Left lung (tissue), 4 donors: ENCODE measurements at regions not wholly inside any gene's neighbourhood (a gene's known extent, or its start where the extent isn't known, plus 50 kb on each side); places are given as distances from the start of the nearest gene placed in this dataset.

ENCODE experiments used
- ATAC-seq: fragments of 200-7000 bp; cut with Tn5 transposase; one replicate; pipeline ENCODE4 v1.9.1; 2020; ENCODE audit warnings: moderate library complexity
- DNase-seq, 4 donors: peaks; one replicate each; pipeline ENCODE4 v3.0.0-alpha.2; 2013 to 2020
- H3K27ac ChIP-seq, 2 donors: fragments of 200-600 bp; sonication (generic) in 1 of 2; one replicate each; pipeline versions ENCODE4 v1.5.0 to v1.8.0; 2020 to 2021
- H3K27me3 ChIP-seq, 2 donors: fragments of 200-600 bp; sonication (generic) in 1 of 2; one replicate each; pipeline versions ENCODE4 v1.5.0 to v1.8.0; 2020 to 2021
- H3K36me3 ChIP-seq, 2 donors: fragments of 200-600 bp; sonication (generic) in 1 of 2; one replicate each; pipeline versions ENCODE4 v1.5.0 to v1.8.0; 2020 to 2021
- H3K4me1 ChIP-seq, 2 donors: fragments of 200-600 bp; one replicate each; pipeline ENCODE4 v1.8.0; 2021
- H3K4me3 ChIP-seq, 2 donors: fragments of 200-600 bp; sonication (generic) in 1 of 2; one replicate each; pipeline versions ENCODE4 v1.5.0 to v1.8.0; 2020 to 2021; ENCODE audit warnings: mild to moderate bottlenecking in 1 of 2
- H3K9me3 ChIP-seq, 2 donors: fragments of 200-600 bp; sonication (generic) in 1 of 2; one replicate each; pipeline versions ENCODE4 v1.5.0 to v1.8.0; 2020 to 2021
- intact Hi-C, 2 donors: fragments of 100-400 bp; cut with DNase I; formaldehyde crosslinking; loops; one replicate each; pipeline versions ENCODE4 v1.11.2 to v1.14.2; 2022
- TF ChIP-seq, protein P1 (sequence below), 2 donors: fragments of 200-600 bp; sonication (generic) in 1 of 2; IDR thresholded peaks; one replicate each; pipeline versions ENCODE4 v1.5.0 to v1.8.0; 2021; ENCODE audit warnings: antibody characterized with exemption in 2 of 2
- donor health status: DM: no; HTN: yes; CAD: no.
- donor health status: DM: no; HTN: no; CAD: no.

DNA sequence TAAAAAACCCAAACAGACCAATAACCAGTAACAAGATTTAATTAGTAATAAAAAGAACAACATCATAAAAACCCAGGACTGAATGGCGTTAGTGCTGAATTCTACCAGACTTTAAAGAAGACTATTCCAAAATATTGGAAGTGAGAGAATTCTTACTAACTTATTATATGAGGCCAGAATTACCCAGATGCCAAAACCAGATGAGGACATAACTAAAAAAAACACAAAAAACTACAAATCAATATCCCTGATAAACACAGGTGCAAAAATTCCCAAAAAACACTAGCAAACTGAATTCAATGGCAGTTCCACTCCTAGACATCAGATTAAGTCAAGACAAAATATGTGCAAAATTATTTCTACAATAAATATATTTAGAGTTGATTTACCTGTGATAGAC lies 400.1 kb upstream of the PABPC4L start:
- intact Hi-C loops = no loop called here
- TF ChIP-seq, protein P1, sequence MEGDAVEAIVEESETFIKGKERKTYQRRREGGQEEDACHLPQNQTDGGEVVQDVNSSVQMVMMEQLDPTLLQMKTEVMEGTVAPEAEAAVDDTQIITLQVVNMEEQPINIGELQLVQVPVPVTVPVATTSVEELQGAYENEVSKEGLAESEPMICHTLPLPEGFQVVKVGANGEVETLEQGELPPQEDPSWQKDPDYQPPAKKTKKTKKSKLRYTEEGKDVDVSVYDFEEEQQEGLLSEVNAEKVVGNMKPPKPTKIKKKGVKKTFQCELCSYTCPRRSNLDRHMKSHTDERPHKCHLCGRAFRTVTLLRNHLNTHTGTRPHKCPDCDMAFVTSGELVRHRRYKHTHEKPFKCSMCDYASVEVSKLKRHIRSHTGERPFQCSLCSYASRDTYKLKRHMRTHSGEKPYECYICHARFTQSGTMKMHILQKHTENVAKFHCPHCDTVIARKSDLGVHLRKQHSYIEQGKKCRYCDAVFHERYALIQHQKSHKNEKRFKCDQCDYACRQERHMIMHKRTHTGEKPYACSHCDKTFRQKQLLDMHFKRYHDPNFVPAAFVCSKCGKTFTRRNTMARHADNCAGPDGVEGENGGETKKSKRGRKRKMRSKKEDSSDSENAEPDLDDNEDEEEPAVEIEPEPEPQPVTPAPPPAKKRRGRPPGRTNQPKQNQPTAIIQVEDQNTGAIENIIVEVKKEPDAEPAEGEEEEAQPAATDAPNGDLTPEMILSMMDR (IDR thresholded peaks at IDR 0.05) = no peak
- H3K4me3 ChIP-seq = no peak overlapping the region
- H3K27ac ChIP-seq = no peak overlapping the region
- no peaks in the 10 kb centered on the region for H3K27me3 ChIP-seq
- peaks cover 0 to 3% of the 10 kb centered on the region in 2 donors for H3K9me3 ChIP-seq
- no peak for ATAC-seq
- DNase-seq = no peak
- no peaks in the 10 kb centered on the region for H3K36me3 ChIP-seq
- H3K4me1 ChIP-seq = no peaks in the 10 kb centered on the region

DNA sequence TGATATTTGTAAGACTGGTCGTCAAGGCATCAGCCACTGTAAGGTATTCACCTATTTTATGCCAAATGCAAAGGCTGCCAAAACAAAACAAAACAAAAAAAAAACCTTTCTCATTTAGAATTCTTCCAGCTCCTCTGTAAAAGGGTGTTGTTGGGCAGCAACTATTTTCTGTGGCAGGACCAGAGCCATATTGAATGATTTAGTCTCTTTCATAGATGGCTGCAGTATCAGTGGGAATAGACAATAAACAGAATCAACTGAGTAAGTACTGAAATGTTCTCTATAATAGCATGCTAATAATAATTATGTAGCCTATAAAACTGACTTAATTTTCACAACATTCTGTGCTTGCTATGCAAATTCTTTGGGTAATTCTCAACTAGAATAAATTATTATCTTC lies 389.7 kb upstream of the PABPC4L start:
- no peaks in the 10 kb centered on the region for H3K4me1 ChIP-seq
- TF ChIP-seq, protein P1 (IDR thresholded peaks at IDR 0.05) = no peak
- H3K27ac ChIP-seq = no peak overlapping the region
- no peak for DNase-seq
- intact Hi-C loops = no loop called here
- no peak for ATAC-seq
- H3K9me3 ChIP-seq = no peaks in the 10 kb centered on the region
- H3K4me3 ChIP-seq = no peak overlapping the region
- no peaks in the 10 kb centered on the region for H3K27me3 ChIP-seq
- H3K36me3 ChIP-seq = no peaks in the 10 kb centered on the region

DNA sequence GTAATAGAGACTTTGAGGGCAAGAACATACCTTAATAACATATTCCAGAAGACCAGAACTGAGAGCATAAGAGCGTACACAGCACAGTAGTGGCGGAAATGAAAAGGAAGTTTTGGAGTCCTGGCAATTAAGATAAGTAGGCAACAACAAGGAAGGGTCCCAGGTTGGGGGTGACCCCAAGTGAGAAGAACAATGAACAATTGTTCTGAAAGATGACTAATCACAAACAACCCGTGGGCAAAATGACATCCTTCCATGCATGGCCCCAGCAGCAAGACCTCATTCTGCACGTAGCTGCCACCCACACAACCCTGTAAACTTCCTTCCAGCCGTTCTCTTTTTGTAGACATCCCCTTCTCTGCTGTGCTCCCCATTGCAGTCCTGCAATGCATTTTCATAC lies 384.4 kb upstream of the PABPC4L start:
- ATAC-seq = no peak
- H3K4me1 ChIP-seq = no peaks in the 10 kb centered on the region
- DNase-seq = no peak
- H3K27me3 ChIP-seq = no peaks in the 10 kb centered on the region
- intact Hi-C loops = no loop called here
- H3K9me3 ChIP-seq = no peaks in the 10 kb centered on the region
- H3K36me3 ChIP-seq = no peaks in the 10 kb centered on the region
- H3K27ac ChIP-seq = no peak overlapping the region
- TF ChIP-seq, protein P1 (IDR thresholded peaks at IDR 0.05) = no peak
- H3K4me3 ChIP-seq = no peak overlapping the region

DNA sequence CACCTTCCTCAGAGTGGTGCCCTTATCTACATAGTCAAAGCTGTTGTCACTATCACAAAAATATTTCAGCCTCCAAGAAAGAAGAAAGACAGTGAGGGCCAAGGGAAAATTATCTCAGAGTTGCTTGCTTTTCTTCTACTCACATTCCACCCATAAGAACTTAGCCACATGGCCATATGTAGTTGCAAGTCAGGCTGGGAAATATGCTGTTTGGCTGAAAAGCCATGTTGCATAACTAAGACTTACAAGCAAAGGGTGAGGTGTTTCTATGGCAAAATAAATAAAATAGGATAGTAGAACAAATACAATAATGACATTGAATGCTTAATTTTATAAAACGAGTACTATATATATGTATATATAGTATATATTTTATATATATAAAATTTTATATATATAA lies 365.9 kb upstream of the PABPC4L start:
- Histone ChIP-seq H3K27ac (no peak overlapping the region), H3K4me1 (no peaks in the 10 kb centered on the region), H3K4me3 (no peak overlapping the region), H3K36me3 (no peaks in the 10 kb centered on the region), H3K27me3 (no peaks in the 10 kb centered on the region), H3K9me3 (no peaks in the 10 kb centered on the region)
- ATAC-seq = no peak
- TF ChIP-seq, protein P1 (IDR thresholded peaks at IDR 0.05) = no peak
- intact Hi-C loops = no loop called here
- DNase-seq = no peak

DNA sequence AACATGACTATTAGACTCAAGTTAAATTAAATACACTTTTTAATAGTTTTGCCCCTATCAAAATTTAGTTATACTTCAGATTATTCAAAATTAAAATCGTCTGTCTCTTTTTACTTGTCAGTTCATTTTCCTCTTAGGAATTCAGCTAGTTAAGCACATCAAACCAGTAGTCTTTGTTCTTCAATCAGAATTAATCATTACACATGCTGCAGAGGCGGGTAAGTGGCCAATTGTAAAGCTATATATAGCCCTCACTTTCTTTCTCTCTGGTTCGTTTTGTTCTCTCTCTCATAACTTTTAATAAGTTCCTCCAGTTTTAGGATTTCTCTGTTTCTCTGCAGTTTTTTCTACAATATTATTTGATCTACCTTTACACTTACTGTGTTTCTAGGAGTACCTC lies 359.1 kb upstream of the PABPC4L start:
- Histone ChIP-seq H3K4me1 (no peaks in the 10 kb centered on the region), H3K9me3 (no peaks in the 10 kb centered on the region), H3K36me3 (no peaks in the 10 kb centered on the region), H3K27ac (no peak overlapping the region), H3K4me3 (no peak overlapping the region), H3K27me3 (no peaks in the 10 kb centered on the region)
- DNase-seq = no peak
- ATAC-seq = no peak
- TF ChIP-seq, protein P1 (IDR thresholded peaks at IDR 0.05) = no peak
- intact Hi-C loops = no loop called here
